HG03342 (cell line): ENCODE measurements at regions not wholly inside any gene's neighbourhood (a gene's known extent, or its start where the extent isn't known, plus 50 kb on each side); places are given as distances from the start of the nearest gene placed in this dataset.
"Not testable (repeated sequence)": the region's sequence is repeated elsewhere in the genome, so short reads cannot be mapped to it uniquely, and the experiment has no call there.

Experiments
- ATAC-seq: cut with Tn5 transposase; IDR thresholded peaks from one replicate; pipeline ENCODE4 v1.9.1; 2021; ENCODE audit warnings: mild to moderate bottlenecking, moderate library complexity; ENCODE audit not compliant: unreplicated experiment

GRCh38 chr5:163569284-163569683 is 63.9 kb downstream of the MAT2B start:
- ATAC-seq: no peak

- no peak for ATAC-seq
Measured at GRCh38 chr5:163571744-163572143, 66.3 kb downstream of the MAT2B start.

GRCh38 chr5:163574472-163575440 is 69.3 kb downstream of the MAT2B start:
- ATAC-seq: no peak

- ATAC-seq: no peak
Measured at GRCh38 chr5:163578652-163579051, 73.2 kb downstream of the MAT2B start.

- no peak for ATAC-seq
Measured at GRCh38 chr5:163579729-163580128, 74.3 kb downstream of the MAT2B start.

GRCh38 chr5:163580516-163580915 is 75.1 kb downstream of the MAT2B start:
- ATAC-seq: no peak

GRCh38 chr5:163583491-163584153 is 78.2 kb downstream of the MAT2B start:
- not testable (repeated sequence) for ATAC-seq

- no peak for ATAC-seq
Measured at GRCh38 chr5:163585206-163585605, 79.8 kb downstream of the MAT2B start.

GRCh38 chr5:163586531-163586956 is 81.1 kb downstream of the MAT2B start:
- ATAC-seq: no peak

- no peak for ATAC-seq
Measured at GRCh38 chr5:163594951-163595350, 89.5 kb downstream of the MAT2B start.

GRCh38 chr5:163595932-163596607 is 90.7 kb downstream of the MAT2B start:
- ATAC-seq: no peak

GRCh38 chr5:163596608-163597315 is 91.3 kb downstream of the MAT2B start:
- no peak for ATAC-seq

- no peak for ATAC-seq
Measured at GRCh38 chr5:163604013-163604412, 98.6 kb downstream of the MAT2B start.

GRCh38 chr5:163607256-163607655 is 101.8 kb downstream of the MAT2B start:
- no peak for ATAC-seq

- no peak for ATAC-seq
Measured at GRCh38 chr5:163608621-163609020, 103.2 kb downstream of the MAT2B start.

- ATAC-seq: no peak
Measured at GRCh38 chr5:163609910-163610309, 104.5 kb downstream of the MAT2B start.

- no peak for ATAC-seq
Measured at GRCh38 chr5:163612358-163613149, 107.1 kb downstream of the MAT2B start.

- no peak for ATAC-seq
Measured at GRCh38 chr5:163613150-163613442, 107.7 kb downstream of the MAT2B start.

GRCh38 chr5:163614787-163615186 is 109.4 kb downstream of the MAT2B start:
- no peak for ATAC-seq

GRCh38 chr5:163619273-163619934 is 114.0 kb downstream of the MAT2B start:
- no peak for ATAC-seq
